Endothelial cell (in vitro differentiated cells): ENCODE measurements at regions not wholly inside any gene's neighbourhood (a gene's known extent, or its start where the extent isn't known, plus 50 kb on each side); places are given as distances from the start of the nearest gene placed in this dataset.

Source experiments
- DNase-seq: peaks from one replicate; pipeline ENCODE4 v3.0.0; 2021; ENCODE audit warnings: low spot score
- H3K27ac Mint-ChIP-seq: one replicate; pipeline ENCODE4 v1.8.0; 2021; ENCODE audit warnings: mixed read lengths, inconsistent platforms; ENCODE audit not compliant: unreplicated experiment
- H3K27me3 Mint-ChIP-seq: one replicate; pipeline ENCODE4 v1.8.0; 2021; ENCODE audit warnings: mild to moderate bottlenecking, moderate library complexity, mixed read lengths, inconsistent platforms; ENCODE audit not compliant: unreplicated experiment
- H3K36me3 Mint-ChIP-seq: one replicate; pipeline ENCODE4 v1.8.0; 2021; ENCODE audit warnings: mild to moderate bottlenecking, low read depth, mixed read lengths, inconsistent platforms; ENCODE audit not compliant: unreplicated experiment
- H3K4me1 Mint-ChIP-seq: one replicate; pipeline ENCODE4 v1.8.0; 2021; ENCODE audit warnings: mild to moderate bottlenecking, mixed read lengths, inconsistent platforms; ENCODE audit not compliant: unreplicated experiment
- H3K4me3 Mint-ChIP-seq: one replicate; pipeline ENCODE4 v1.8.0; 2021; ENCODE audit warnings: mild to moderate bottlenecking, mixed read lengths, inconsistent platforms; ENCODE audit not compliant: unreplicated experiment
- H3K9me3 Mint-ChIP-seq: one replicate; pipeline ENCODE4 v1.8.0; 2021; ENCODE audit warnings: mixed read lengths, inconsistent platforms; ENCODE audit not compliant: unreplicated experiment
- TF ChIP-seq, protein P1 (sequence below): fragments of 200-600 bp; sonication (generic); IDR thresholded peaks from one replicate; pipeline ENCODE4 v1.5.0; 2021; ENCODE audit warnings: antibody characterized with exemption; ENCODE audit not compliant: unreplicated experiment

DNA sequence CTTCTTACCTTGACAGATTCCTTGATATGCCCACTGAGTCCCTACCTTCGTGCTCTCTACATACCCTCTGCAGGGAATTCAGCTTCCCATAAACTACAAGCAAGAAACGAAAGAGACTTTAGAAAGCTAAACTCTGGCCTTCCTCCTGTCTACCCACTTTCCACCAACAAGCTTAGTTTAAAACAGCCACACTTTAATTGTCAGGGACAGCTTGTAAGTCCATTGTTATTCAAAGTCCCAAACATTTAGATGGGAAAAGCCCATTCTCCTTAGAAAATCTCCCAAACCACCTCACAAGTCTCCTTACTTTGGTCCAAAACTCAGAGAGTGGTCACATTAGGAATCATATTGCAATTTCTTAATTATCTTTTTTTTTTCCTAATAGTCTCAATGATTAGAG, 2695.8 kb downstream of the PCDH9 start:
- TF ChIP-seq, protein P1, sequence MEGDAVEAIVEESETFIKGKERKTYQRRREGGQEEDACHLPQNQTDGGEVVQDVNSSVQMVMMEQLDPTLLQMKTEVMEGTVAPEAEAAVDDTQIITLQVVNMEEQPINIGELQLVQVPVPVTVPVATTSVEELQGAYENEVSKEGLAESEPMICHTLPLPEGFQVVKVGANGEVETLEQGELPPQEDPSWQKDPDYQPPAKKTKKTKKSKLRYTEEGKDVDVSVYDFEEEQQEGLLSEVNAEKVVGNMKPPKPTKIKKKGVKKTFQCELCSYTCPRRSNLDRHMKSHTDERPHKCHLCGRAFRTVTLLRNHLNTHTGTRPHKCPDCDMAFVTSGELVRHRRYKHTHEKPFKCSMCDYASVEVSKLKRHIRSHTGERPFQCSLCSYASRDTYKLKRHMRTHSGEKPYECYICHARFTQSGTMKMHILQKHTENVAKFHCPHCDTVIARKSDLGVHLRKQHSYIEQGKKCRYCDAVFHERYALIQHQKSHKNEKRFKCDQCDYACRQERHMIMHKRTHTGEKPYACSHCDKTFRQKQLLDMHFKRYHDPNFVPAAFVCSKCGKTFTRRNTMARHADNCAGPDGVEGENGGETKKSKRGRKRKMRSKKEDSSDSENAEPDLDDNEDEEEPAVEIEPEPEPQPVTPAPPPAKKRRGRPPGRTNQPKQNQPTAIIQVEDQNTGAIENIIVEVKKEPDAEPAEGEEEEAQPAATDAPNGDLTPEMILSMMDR: no peak
- Mint-ChIP-seq H3K27me3 (peaks cover 1% of the 10 kb centered on the region), H3K27ac (no peak overlapping the region), H3K36me3 (no peaks in the 10 kb centered on the region), H3K4me3 (no peak overlapping the region), H3K4me1 (no peaks in the 10 kb centered on the region), H3K9me3 (no peaks in the 10 kb centered on the region)
- no peak for DNase-seq

DNA sequence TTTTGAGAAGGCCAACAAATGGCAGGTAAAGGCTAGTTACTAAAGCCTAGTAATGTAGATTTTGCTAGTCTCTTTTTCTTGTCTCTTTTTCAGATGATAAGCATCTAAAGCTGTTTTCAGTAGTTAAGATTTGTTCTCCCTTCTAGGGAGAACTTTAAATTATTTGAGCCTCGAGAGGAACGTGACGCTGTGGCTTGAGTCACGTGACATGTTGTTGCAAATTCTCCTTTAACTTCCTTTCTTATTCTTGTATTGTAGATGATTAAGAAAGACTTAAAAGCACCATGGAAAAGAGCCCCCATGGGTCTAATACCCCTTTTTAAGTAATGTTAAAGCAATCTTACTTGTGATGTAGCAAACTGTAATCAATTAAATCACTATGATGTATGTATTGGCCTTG, 2698.7 kb downstream of the PCDH9 start:
- Mint-ChIP-seq H3K9me3 (no peaks in the 10 kb centered on the region), H3K27me3 (peaks cover 1% of the 10 kb centered on the region), H3K36me3 (no peaks in the 10 kb centered on the region), H3K4me3 (no peak overlapping the region), H3K27ac (no peak overlapping the region), H3K4me1 (no peaks in the 10 kb centered on the region)
- TF ChIP-seq, protein P1: no peak
- DNase-seq: no peak

DNA sequence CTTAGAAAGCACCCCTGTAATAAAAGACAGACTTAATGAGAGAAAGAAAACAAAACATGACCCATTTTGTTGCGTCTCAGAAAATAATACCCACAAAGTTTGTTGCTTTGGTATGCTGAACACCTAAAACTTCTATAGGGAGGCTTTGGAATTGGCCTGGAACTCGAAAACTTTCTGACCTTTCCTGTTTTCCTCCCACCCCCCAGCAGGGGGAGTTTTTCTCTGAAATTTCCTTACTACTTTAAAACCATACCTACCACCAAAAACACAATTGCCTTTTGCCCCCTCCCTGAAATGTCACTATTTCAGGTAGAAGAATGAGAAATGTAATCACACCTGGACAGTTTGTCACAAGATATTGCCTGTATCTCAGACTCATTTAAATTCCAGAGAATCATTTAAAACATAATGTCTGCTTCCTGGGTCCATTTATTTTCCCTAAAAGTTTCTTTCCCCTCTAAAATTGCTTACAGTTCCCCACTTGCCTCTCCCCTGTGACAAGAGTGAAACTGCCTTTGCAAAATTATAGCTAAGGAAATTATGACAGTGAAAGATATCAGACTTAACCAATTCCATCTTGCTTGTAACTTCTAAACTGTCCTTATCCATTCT, 2700.2 kb downstream of the PCDH9 start:
- TF ChIP-seq, protein P1: peak; percentile 96
- Mint-ChIP-seq H3K9me3 (no peaks in the 10 kb centered on the region), H3K4me3 (no peak overlapping the region), H3K4me1 (no peaks in the 10 kb centered on the region), H3K36me3 (no peaks in the 10 kb centered on the region), H3K27ac (no peak overlapping the region), H3K27me3 (peaks cover 1% of the 10 kb centered on the region)
- peak; percentile 28 for DNase-seq

DNA sequence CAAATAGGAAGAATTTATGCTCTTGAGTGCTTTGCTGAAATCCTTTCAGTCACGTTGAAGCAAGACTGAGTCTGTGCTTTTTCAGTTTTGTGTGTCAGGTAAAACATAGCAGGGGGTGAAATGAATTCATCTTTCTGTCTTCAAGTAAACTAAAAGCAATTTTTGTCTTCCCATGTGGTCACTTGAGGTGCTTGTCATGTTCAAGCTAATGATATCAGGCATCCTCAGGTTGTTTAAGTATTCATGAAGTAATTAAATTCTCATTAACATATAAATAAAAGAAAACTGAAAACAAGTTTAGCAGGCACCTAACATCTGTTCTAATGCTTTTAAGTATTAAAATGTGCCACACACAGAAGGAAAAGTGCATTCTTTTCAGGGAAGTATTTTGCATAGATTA, 2701.3 kb downstream of the PCDH9 start:
- Mint-ChIP-seq H3K27me3 (peaks cover 1% of the 10 kb centered on the region), H3K9me3 (no peaks in the 10 kb centered on the region), H3K36me3 (no peaks in the 10 kb centered on the region), H3K4me3 (no peak overlapping the region), H3K4me1 (no peaks in the 10 kb centered on the region), H3K27ac (no peak overlapping the region)
- DNase-seq: no peak
- TF ChIP-seq, protein P1: no peak

DNA sequence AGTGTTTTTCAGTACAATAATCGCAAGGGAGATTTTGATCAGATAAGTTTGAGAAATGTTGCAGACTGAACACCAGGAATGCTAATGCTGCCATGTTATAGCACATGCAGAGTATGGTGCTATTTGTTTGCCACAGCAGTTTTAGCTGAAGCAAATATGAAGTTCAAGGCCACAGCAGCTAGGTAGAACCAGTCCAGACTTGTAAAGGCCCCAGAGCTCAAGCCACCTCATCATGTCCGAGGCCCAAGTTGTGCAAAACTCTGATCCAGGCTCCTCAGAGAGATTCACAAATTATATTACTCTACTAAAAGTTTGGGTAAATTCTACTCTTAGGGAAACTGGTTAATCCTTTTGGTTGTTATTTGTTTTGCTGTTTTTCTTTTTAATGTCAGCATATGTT, 2702.6 kb downstream of the PCDH9 start:
- Mint-ChIP-seq H3K4me3 (no peak overlapping the region), H3K4me1 (no peaks in the 10 kb centered on the region), H3K9me3 (no peaks in the 10 kb centered on the region), H3K36me3 (no peaks in the 10 kb centered on the region), H3K27me3 (no peaks in the 10 kb centered on the region), H3K27ac (no peak overlapping the region)
- no peak for DNase-seq
- TF ChIP-seq, protein P1: no peak
